Endothelial cell of umbilical vein (primary cell): ENCODE measurements at regions not wholly inside any gene's neighbourhood (a gene's known extent, or its start where the extent isn't known, plus 50 kb on each side); places are given as distances from the start of the nearest gene placed in this dataset.

ENCODE experiments used
- BruUV-seq: library from RNA; stranded (reverse); fragments of 400-500 nt; replicated peaks from 2 replicates; lab custom pipeline; 2021; lab: Mats Ljungman, UMichigan
- CTCF ChIA-PET: fragments of 300-600, 350-600 bp; sonication (Branson Sonifier 250); formaldehyde crosslinking; loops from one replicate; lab custom pipeline; 2021; ENCODE audit warnings: antibody characterized with exemption, inconsistent platforms; lab: Charles Lee
- POLR2A ChIA-PET: fragments of 300-600, 350-600 bp; sonication (Branson Sonifier 250); formaldehyde crosslinking; loops from one replicate; lab custom pipeline; 2021; ENCODE audit warnings: antibody characterized with exemption, inconsistent platforms; lab: Charles Lee
- DNase-seq: peaks from one replicate; pipeline ENCODE4 v3.0.0-alpha.2; 2011; ENCODE audit warnings: low read depth, low spot score
- FAIRE-seq: peaks from 2 replicates; lab custom pipeline; 2011; peaks lifted over from hg19 to GRCh38; lab: Jason Lieb, UNC
- H2AFZ ChIP-seq: 2 replicates; pipeline ENCODE4 v1.6.0; 2012; ENCODE audit warnings: low read depth, low read length, control low read depth, inconsistent platforms
- H3K27ac ChIP-seq: 2 replicates; pipeline ENCODE4 v1.5.1; 2011; ENCODE audit warnings: low read depth, mild to moderate bottlenecking, control low read depth, low read length, moderate library complexity; ENCODE audit not compliant: insufficient read depth
- H3K27me3 ChIP-seq, 2 experiments: 2 replicates each; pipeline versions ENCODE4 v1.6.0 to v1.6.1; 2011; ENCODE audit warnings: low read length in 2 of 2, mixed read lengths in 1 of 2; ENCODE audit not compliant: control insufficient read depth in 2 of 2, insufficient read depth in 2 of 2
- H3K36me3 ChIP-seq, 2 experiments: 2 replicates in 1 of 2; 3 replicates in 1 of 2; pipeline ENCODE4 v1.5.1; 2011; ENCODE audit warnings: low read length in 2 of 2, mild to moderate bottlenecking in 1 of 2, moderate library complexity in 1 of 2; ENCODE audit not compliant: control insufficient read depth in 2 of 2, insufficient read depth in 2 of 2; ENCODE audit errors: extremely low read depth in 1 of 2
- H3K4me1 ChIP-seq: 3 replicates; pipeline ENCODE4 v1.5.1; 2011; ENCODE audit warnings: mild to moderate bottlenecking, low read length; ENCODE audit not compliant: control insufficient read depth, insufficient read depth; ENCODE audit errors: extremely low read depth
- H3K4me2 ChIP-seq: 2 replicates; pipeline ENCODE4 v1.6.1; 2011; ENCODE audit warnings: low read length, control low read depth, mixed read lengths; ENCODE audit not compliant: insufficient read depth
- H3K4me3 ChIP-seq, 3 experiments: fragments of 200-600 bp in 1 of 3; sonication (generic), shearing (Covaris generic) in 1 of 3; replicated peaks in 1 of 3; 2 replicates each; pipeline ENCODE4 v1.5.1; 2011 to 2016; ENCODE audit warnings: control low read depth in 3 of 3, low read length in 3 of 3, mild to moderate bottlenecking in 2 of 3, inconsistent platforms in 1 of 3, low read depth in 1 of 3, moderate library complexity in 1 of 3; ENCODE audit not compliant: insufficient read depth in 1 of 3
- H3K79me2 ChIP-seq: 2 replicates; pipeline ENCODE4 v1.6.0; 2012; ENCODE audit warnings: low read length, inconsistent platforms; ENCODE audit not compliant: control insufficient read depth, insufficient read depth
- H3K9ac ChIP-seq: replicated peaks from 2 replicates; pipeline ENCODE3; 2011; ENCODE audit warnings: low read length, control low read depth; ENCODE audit not compliant: insufficient read depth; ENCODE audit errors: extremely low read depth
- H3K9me1 ChIP-seq: replicated peaks from 3 replicates; pipeline ENCODE4 v1.6.0; 2011; ENCODE audit warnings: mild to moderate bottlenecking, low read length; ENCODE audit not compliant: control insufficient read depth, insufficient read depth; ENCODE audit errors: extremely low read depth
- H3K9me3 ChIP-seq: replicated peaks from 2 replicates; pipeline ENCODE4 v1.5.1; 2012; ENCODE audit warnings: low read length, inconsistent platforms; ENCODE audit not compliant: control insufficient read depth, insufficient read depth
- H4K20me1 ChIP-seq: replicated peaks from 2 replicates; pipeline ENCODE3; 2011; ENCODE audit warnings: mild to moderate bottlenecking, low read length; ENCODE audit not compliant: control insufficient read depth, insufficient read depth; ENCODE audit errors: extremely low read depth
- CTCF ChIP-seq, 2 donors: IDR thresholded peaks; 1 replicate in 1 of 2; 2 replicates in 1 of 2; pipeline ENCODE4 v1.5.1; 2011; ENCODE audit warnings: low read length in 2 of 2, mild to moderate bottlenecking in 2 of 2, moderate library complexity in 2 of 2, control low read depth in 1 of 2, inconsistent platforms in 1 of 2, low read depth in 1 of 2; ENCODE audit not compliant: insufficient read depth in 1 of 2; ENCODE audit errors: extremely low read depth in 1 of 2
- EZH2 ChIP-seq: IDR thresholded peaks from 2 replicates; pipeline ENCODE4 v1.6.1; 2012; ENCODE audit warnings: borderline replicate concordance, low read depth, mild to moderate bottlenecking, moderate library complexity, low read length, inconsistent platforms; ENCODE audit not compliant: severe bottlenecking
- FOS ChIP-seq: IDR thresholded peaks from 2 replicates; pipeline ENCODE4 v1.6.1; 2011; ENCODE audit warnings: mild to moderate bottlenecking, low read length, moderate library complexity, borderline replicate concordance; ENCODE audit not compliant: insufficient read depth
- GATA2 ChIP-seq: IDR thresholded peaks from 2 replicates; pipeline ENCODE4 v1.7.0; 2011; ENCODE audit warnings: low read depth, mild to moderate bottlenecking, moderate library complexity, mixed read lengths, low read length; ENCODE audit not compliant: insufficient read length, insufficient read depth
- JUN ChIP-seq: IDR thresholded peaks from 2 replicates; pipeline ENCODE4 v1.6.1; 2011; ENCODE audit warnings: borderline replicate concordance, low read depth; ENCODE audit not compliant: insufficient read length, insufficient read depth
- MAX ChIP-seq: IDR thresholded peaks from 2 replicates; pipeline ENCODE4 v1.6.1; 2011; ENCODE audit not compliant: insufficient read depth, insufficient read length
- MYC ChIP-seq: IDR thresholded peaks from one replicate; pipeline ENCODE4 v1.6.1; 2011; ENCODE audit warnings: mild to moderate bottlenecking, low read depth, low read length
- POLR2A ChIP-seq: IDR thresholded peaks from 2 replicates; pipeline ENCODE4 v1.6.1; 2012; ENCODE audit warnings: low read depth, mild to moderate bottlenecking, control low read depth, low read length
- POLR2AphosphoS5 ChIP-seq: IDR thresholded peaks from 2 replicates; pipeline ENCODE4 v1.6.1; 2012; ENCODE audit warnings: low read depth, mild to moderate bottlenecking, control low read depth, low read length, moderate library complexity; ENCODE audit not compliant: insufficient read depth
- dilution Hi-C: fragments of 300-500 bp; cut with MboI; formaldehyde crosslinking; loops from one replicate; pipeline ENCODE4 v1.15.0; 2019; ENCODE audit warnings: low sequenced_read_pairs; ENCODE audit not compliant: extremely low pct_ligation_motif_present
- intact Hi-C: fragments of 100-400 bp; cut with micrococcal nuclease; formaldehyde crosslinking; loops from one replicate; pipeline ENCODE4 v1.10.0; 2022

GRCh38 chr15:93283854-93284253, 194.8 kb upstream of the RGMA start:
- dilution Hi-C loops (no loop called here), intact Hi-C loops (no loop called here)
- H4K20me1 ChIP-seq, result no peaks in the 10 kb centered on the region
- ChIA-PET POLR2A (no interaction called here), CTCF (no interaction called here)
- TF ChIP-seq GATA2, result no peak
- TF ChIP-seq EZH2, result no peak
- TF ChIP-seq POLR2A, result no peak
- TF ChIP-seq MYC, result no peak
- no peak for TF ChIP-seq JUN
- no peak for TF ChIP-seq CTCF (IDR thresholded peaks at IDR 0.05; ENCODE audit: extremely low read depth in 1 of 2, insufficient read depth in 1 of 2, low read depth in 1 of 2, low read length in 2 of 2)
- TF ChIP-seq FOS, result no peak
- no peak for TF ChIP-seq POLR2AphosphoS5
- TF ChIP-seq MAX, result no peak
- no peaks in the 10 kb centered on the region for H3K4me1 ChIP-seq
- H3K27me3 ChIP-seq, result no peaks in the 10 kb centered on the region
- no TSS peak for BruUV-seq
- H3K36me3 ChIP-seq, result no peaks in the 10 kb centered on the region
- H3K9me3 ChIP-seq, result peaks cover 8% of the 10 kb centered on the region
- H2AFZ ChIP-seq, result no peak overlapping the region
- no peak overlapping the region for H3K9ac ChIP-seq
- H3K79me2 ChIP-seq, result no peaks in the 10 kb centered on the region
- no peaks in the 10 kb centered on the region for H3K9me1 ChIP-seq
- no peak for DNase-seq
- no peak for FAIRE-seq
- H3K4me2 ChIP-seq, result no peak overlapping the region
- H3K4me3 ChIP-seq, result no peak overlapping the region
- no peak overlapping the region for H3K27ac ChIP-seq
